Mesothelial cell of epicardium (in vitro differentiated cells): ENCODE measurements at regions not wholly inside any gene's neighbourhood (a gene's known extent, or its start where the extent isn't known, plus 50 kb on each side); places are given as distances from the start of the nearest gene placed in this dataset.

ENCODE experiments used
- DNase-seq, 2 experiments: peaks; one replicate each; pipeline ENCODE4 v3.0.0; 2021; ENCODE audit warnings: low spot score in 2 of 2; ENCODE audit not compliant: unreplicated experiment in 2 of 2
- H3K27ac Mint-ChIP-seq: 2 replicates; pipeline ENCODE4 v1.8.0; 2021; ENCODE audit warnings: mixed read lengths
- H3K27me3 Mint-ChIP-seq: 2 replicates; pipeline ENCODE4 v1.8.0; 2021; ENCODE audit warnings: low read depth, mixed read lengths
- H3K36me3 Mint-ChIP-seq: 2 replicates; pipeline ENCODE4 v1.8.0; 2021; ENCODE audit warnings: mixed read lengths
- H3K4me1 Mint-ChIP-seq: 2 replicates; pipeline ENCODE4 v1.8.0; 2021; ENCODE audit warnings: mixed read lengths
- H3K4me3 Mint-ChIP-seq: 2 replicates; pipeline ENCODE4 v1.8.0; 2021; ENCODE audit warnings: mild to moderate bottlenecking, moderate library complexity, mixed read lengths
- H3K9me3 Mint-ChIP-seq: 2 replicates; pipeline ENCODE4 v1.8.0; 2021; ENCODE audit warnings: mixed read lengths
- TF ChIP-seq, protein P1 (sequence below): fragments of 200-600 bp; sonication (generic); IDR thresholded peaks from one replicate; pipeline ENCODE4 v1.5.0; 2021; ENCODE audit warnings: antibody characterized with exemption; ENCODE audit not compliant: unreplicated experiment

DNA sequence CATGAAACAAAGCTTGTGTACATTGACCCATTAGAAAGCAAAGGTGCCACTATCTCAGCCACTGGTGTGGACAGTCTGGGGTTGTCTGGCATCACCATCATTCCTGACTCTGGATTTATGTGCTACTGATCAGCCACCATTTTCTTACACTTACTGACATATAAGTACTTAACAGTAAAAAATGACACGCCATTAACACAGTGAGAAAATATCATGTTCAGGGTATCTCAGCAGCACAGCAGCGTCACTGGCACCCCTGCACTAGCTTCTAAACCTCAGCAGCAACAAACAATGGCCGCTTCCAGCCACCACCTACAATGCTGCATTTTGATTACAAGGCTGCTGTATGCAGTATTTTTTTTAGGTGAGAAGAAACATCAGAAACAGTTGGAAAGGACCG is 253.4 kb upstream of the HDAC4 start:
- peaks cover 2% of the 10 kb centered on the region for H3K9me3 Mint-ChIP-seq
- H3K36me3 Mint-ChIP-seq: no peaks in the 10 kb centered on the region
- no peak overlapping the region for H3K27ac Mint-ChIP-seq
- no peak for DNase-seq
- no peak overlapping the region for H3K4me3 Mint-ChIP-seq
- H3K4me1 Mint-ChIP-seq: no peaks in the 10 kb centered on the region
- H3K27me3 Mint-ChIP-seq: peaks cover 38% of the 10 kb centered on the region
- TF ChIP-seq, protein P1, sequence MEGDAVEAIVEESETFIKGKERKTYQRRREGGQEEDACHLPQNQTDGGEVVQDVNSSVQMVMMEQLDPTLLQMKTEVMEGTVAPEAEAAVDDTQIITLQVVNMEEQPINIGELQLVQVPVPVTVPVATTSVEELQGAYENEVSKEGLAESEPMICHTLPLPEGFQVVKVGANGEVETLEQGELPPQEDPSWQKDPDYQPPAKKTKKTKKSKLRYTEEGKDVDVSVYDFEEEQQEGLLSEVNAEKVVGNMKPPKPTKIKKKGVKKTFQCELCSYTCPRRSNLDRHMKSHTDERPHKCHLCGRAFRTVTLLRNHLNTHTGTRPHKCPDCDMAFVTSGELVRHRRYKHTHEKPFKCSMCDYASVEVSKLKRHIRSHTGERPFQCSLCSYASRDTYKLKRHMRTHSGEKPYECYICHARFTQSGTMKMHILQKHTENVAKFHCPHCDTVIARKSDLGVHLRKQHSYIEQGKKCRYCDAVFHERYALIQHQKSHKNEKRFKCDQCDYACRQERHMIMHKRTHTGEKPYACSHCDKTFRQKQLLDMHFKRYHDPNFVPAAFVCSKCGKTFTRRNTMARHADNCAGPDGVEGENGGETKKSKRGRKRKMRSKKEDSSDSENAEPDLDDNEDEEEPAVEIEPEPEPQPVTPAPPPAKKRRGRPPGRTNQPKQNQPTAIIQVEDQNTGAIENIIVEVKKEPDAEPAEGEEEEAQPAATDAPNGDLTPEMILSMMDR: no peak

DNA sequence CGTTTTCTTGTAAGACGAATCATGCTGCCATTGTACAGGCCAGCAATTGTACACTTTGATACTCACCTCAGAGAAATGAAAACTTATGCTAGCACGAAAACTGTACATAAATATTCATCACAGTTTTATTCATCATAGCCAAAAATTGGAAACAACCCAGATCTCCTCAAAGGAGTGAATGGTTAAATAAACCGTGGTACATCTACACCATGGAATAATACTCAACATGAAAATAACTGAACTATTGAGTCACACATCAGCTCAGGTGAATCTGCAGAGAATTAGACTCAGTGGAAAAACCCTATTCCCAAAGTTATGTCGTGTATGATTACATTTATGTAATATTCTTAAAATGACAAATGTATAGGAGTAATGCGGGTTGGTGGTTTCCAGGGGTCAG is 251.0 kb upstream of the HDAC4 start:
- Mint-ChIP-seq H3K9me3 (peaks cover 7% of the 10 kb centered on the region), H3K27me3 (peaks cover 29% of the 10 kb centered on the region), H3K27ac (no peak overlapping the region), H3K4me1 (no peaks in the 10 kb centered on the region), H3K36me3 (no peaks in the 10 kb centered on the region), H3K4me3 (no peak overlapping the region)
- DNase-seq: no peak
- TF ChIP-seq, protein P1: no peak

DNA sequence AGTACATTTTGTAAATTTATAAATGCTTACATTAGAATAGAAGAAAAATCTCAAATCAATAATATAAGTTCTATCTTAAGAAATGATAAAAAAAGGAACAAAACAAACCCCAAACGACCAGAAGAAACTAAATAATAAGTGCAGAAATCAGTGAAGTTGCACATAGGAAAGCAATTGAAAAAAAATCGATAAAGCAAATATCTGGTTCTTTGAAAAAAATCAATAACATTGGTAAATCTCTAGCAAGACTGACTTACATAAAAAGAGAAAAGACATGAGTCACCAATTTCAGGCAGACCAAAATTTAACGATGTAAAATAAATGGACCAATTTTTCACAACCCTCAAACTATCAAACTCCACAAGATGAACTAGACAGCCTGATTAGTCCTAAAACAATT is 249.9 kb upstream of the HDAC4 start:
- Mint-ChIP-seq H3K27me3 (peaks cover 25% of the 10 kb centered on the region), H3K9me3 (peaks cover 7% of the 10 kb centered on the region), H3K36me3 (no peaks in the 10 kb centered on the region), H3K4me3 (no peak overlapping the region), H3K27ac (no peak overlapping the region), H3K4me1 (no peaks in the 10 kb centered on the region)
- TF ChIP-seq, protein P1: no peak
- DNase-seq: no peak

DNA sequence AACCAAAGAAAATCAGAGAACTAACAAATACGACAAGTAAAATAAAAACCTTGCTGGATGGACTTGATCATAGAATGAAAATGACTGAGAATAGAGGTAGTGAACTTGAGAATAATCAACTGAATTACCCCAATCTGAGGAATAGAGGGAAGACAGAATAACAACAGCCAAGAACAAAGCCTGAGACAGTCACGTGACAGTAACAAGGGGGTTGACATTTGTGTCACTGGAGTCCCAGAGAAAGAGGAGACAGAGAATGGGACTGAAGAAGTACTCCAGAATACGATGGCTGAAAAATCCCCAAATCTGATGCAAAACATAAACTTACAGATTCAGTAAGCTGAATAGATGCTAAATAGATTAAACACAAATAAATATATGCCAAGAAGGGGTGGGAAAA is 248.5 kb upstream of the HDAC4 start:
- no peak overlapping the region for H3K4me3 Mint-ChIP-seq
- no peak overlapping the region for H3K27ac Mint-ChIP-seq
- no peaks in the 10 kb centered on the region for H3K36me3 Mint-ChIP-seq
- no peaks in the 10 kb centered on the region for H3K4me1 Mint-ChIP-seq
- H3K9me3 Mint-ChIP-seq: peaks cover 11% of the 10 kb centered on the region
- TF ChIP-seq, protein P1: no peak
- peaks cover 19% of the 10 kb centered on the region for H3K27me3 Mint-ChIP-seq
- no peak for DNase-seq

DNA sequence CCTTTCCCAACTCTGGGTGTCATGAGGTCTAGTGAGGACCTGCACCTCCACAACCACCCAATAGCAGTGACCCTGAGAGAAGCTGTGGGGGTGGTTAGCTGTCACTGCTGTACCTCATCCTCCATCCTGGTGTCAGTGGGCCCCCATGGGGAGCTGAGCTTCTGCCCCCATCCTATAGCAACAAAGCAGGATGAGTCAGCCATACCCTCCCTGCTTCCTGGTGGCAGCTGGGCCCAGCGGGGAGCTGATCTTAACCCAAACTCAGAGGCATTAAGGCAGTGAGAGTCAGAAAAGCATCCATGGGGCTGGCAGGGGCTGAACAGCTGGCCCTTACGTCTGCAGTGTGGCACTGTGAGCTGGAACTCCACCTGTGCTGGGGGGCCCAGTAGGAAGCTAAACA is 247.8 kb upstream of the HDAC4 start:
- H3K4me1 Mint-ChIP-seq: no peaks in the 10 kb centered on the region
- no peak overlapping the region for H3K4me3 Mint-ChIP-seq
- TF ChIP-seq, protein P1: no peak
- DNase-seq: no peak
- peaks cover 11% of the 10 kb centered on the region for H3K9me3 Mint-ChIP-seq
- no peak overlapping the region for H3K27ac Mint-ChIP-seq
- H3K36me3 Mint-ChIP-seq: no peaks in the 10 kb centered on the region
- H3K27me3 Mint-ChIP-seq: peaks cover 17% of the 10 kb centered on the region
